ENCODE measurements at regions not wholly inside any gene's neighbourhood (a gene's known extent, or its start where the extent isn't known, plus 50 kb on each side); places are given as distances from the start of the nearest gene placed in this dataset.

GRCh38 chr2:59920307-59920706, 633.1 kb downstream of the BCL11A start:
- no peak for TF ChIP-seq CTCF (IDR thresholded peaks at IDR 0.05; ENCODE audit: low read depth, low read length)
- TF ChIP-seq EZH2phosphoT487 (IDR thresholded peaks at IDR 0.05; ENCODE audit: low read depth), result no peak

Measured in OCI-LY3 (cell line).